Fibroblast of the aortic adventitia (primary cell): ENCODE measurements at regions not wholly inside any gene's neighbourhood (a gene's known extent, or its start where the extent isn't known, plus 50 kb on each side); places are given as distances from the start of the nearest gene placed in this dataset.
"Not testable (repeated sequence)": the region's sequence is repeated elsewhere in the genome, so short reads cannot be mapped to it uniquely, and the experiment has no call there.

Experiments
- DNase-seq: peaks from one replicate; pipeline ENCODE4 v3.0.0-alpha.2; 2010; ENCODE audit warnings: low read depth
- H3K4me3 ChIP-seq: 2 replicates; pipeline ENCODE4 v1.5.1; 2011; ENCODE audit warnings: low read depth, mild to moderate bottlenecking, control low read depth, low read length, moderate library complexity
- CTCF ChIP-seq: IDR thresholded peaks from 2 replicates; pipeline ENCODE4 v1.5.1; 2011; ENCODE audit warnings: mild to moderate bottlenecking, low read length, control low read depth, inconsistent platforms; ENCODE audit not compliant: insufficient read depth

GRCh38 chr5:106634375-106634774, 1036.4 kb downstream of the EFNA5 start:
- H3K4me3 ChIP-seq = no peak overlapping the region
- TF ChIP-seq CTCF = no peak
- DNase-seq = no peak

GRCh38 chr5:106633825-106634224, 1036.9 kb downstream of the EFNA5 start:
- H3K4me3 ChIP-seq = no peak overlapping the region
- DNase-seq = no peak
- no peak for TF ChIP-seq CTCF

- not testable (repeated sequence) for DNase-seq, H3K4me3 ChIP-seq
These were observed 1042.3 kb downstream of the EFNA5 start for GRCh38 chr5:106628456-106628855.

GRCh38 chr5:106610041-106610440, 1060.7 kb downstream of the EFNA5 start:
- no peak for TF ChIP-seq CTCF
- no peak overlapping the region for H3K4me3 ChIP-seq
- DNase-seq = no peak

- DNase-seq = no peak
- no peak overlapping the region for H3K4me3 ChIP-seq
- no peak for TF ChIP-seq CTCF
These were observed 1069.1 kb downstream of the EFNA5 start for GRCh38 chr5:106601620-106602019.

- no peak for DNase-seq
- H3K4me3 ChIP-seq = no peak overlapping the region
- TF ChIP-seq CTCF = no peak
These were observed 1069.9 kb downstream of the EFNA5 start for GRCh38 chr5:106600803-106601202.

- no peak for TF ChIP-seq CTCF
- no peak overlapping the region for H3K4me3 ChIP-seq
- DNase-seq = no peak
These were observed 1074.9 kb downstream of the EFNA5 start for GRCh38 chr5:106595864-106596263.
